ENCODE measurements at regions not wholly inside any gene's neighbourhood (a gene's known extent, or its start where the extent isn't known, plus 50 kb on each side); places are given as distances from the start of the nearest gene placed in this dataset.

DNA sequence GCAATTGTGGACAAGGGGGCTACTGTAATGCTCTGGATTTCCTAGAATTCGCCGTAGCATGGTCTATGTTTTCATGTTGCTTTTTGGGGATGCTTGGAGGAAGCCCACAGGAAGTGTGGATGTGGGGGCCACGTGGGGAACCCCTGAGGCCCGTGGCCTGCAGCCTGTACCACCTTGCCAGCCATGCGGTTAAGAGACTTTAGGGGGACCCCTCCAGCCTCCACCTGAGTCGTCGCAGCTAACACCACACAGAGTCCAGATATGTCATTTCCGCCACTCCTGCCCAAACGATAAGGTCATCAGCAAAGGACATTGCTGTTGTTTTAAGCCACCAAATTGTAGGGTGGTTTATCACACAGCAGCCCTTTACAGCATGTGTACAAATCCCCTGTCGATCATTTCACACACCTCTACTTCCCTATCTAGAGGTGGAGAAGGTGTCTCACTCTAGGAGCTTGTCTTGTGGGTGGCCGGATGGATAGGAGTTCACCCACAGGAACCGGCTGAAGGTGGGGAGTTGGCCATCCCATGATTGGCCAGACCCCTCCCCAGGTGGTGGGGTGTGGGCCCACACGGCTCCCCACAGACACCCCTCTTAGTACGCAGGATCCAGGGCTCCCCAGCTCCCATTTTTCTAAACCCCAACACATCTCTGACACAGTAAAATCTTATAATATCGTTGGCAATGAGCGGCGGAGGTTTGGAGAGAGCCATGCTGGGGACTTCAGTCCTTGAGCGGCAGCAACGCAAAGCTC is 226.7 kb downstream of the TEX29 start:
- no peak overlapping the region for H3K4me3 Mint-ChIP-seq
- H3K36me3 Mint-ChIP-seq (ENCODE audit: low read depth), result no peaks in the 10 kb centered on the region
- H3K27me3 Mint-ChIP-seq, result no peaks in the 10 kb centered on the region
- H3K27ac Mint-ChIP-seq, result no peak overlapping the region
- no peaks in the 10 kb centered on the region for H3K4me1 Mint-ChIP-seq (ENCODE audit: low read depth)
- peaks cover 7% of the 10 kb centered on the region for H3K9me3 Mint-ChIP-seq

DNA sequence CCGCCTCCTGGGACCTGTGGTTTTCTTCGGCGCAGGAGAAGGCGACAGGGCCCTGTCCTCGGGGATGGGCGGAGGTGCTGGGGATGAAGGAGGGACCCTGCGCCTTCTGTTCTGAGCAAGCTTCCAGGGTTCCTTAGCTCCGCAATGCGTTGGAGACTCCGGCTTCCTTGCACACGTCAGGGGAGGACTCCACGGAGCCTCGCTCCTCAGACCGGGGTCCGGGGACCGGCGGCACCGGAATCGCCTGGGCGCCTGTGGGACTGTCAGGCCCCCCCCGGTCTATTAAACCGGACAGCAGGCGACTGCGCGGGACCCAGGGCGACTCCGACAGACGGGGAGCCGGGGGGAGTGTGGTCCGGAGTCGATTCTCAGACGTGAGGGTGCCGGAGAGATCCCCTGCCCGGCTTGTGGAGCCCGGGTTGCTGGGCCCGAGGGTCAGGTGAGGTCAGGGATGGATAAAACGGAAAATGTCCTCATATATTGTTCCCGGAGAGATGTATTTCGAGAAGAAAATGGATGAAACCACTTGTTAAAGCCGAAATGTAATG is 227.4 kb downstream of the TEX29 start:
- no peaks in the 10 kb centered on the region for H3K36me3 Mint-ChIP-seq (ENCODE audit: low read depth)
- no peaks in the 10 kb centered on the region for H3K4me1 Mint-ChIP-seq (ENCODE audit: low read depth)
- H3K4me3 Mint-ChIP-seq, result no peak overlapping the region
- H3K27me3 Mint-ChIP-seq, result no peaks in the 10 kb centered on the region
- H3K27ac Mint-ChIP-seq, result no peak overlapping the region
- H3K9me3 Mint-ChIP-seq, result peaks cover 7% of the 10 kb centered on the region

GRCh38 chr13:111548301-111548700 is 227.9 kb downstream of the TEX29 start:
- no peaks in the 10 kb centered on the region for H3K4me1 Mint-ChIP-seq (ENCODE audit: low read depth)
- H3K27ac Mint-ChIP-seq, result no peak overlapping the region
- peaks cover 7% of the 10 kb centered on the region for H3K9me3 Mint-ChIP-seq
- no peak overlapping the region for H3K4me3 Mint-ChIP-seq
- no peaks in the 10 kb centered on the region for H3K27me3 Mint-ChIP-seq
- H3K36me3 Mint-ChIP-seq (ENCODE audit: low read depth), result no peaks in the 10 kb centered on the region

DNA sequence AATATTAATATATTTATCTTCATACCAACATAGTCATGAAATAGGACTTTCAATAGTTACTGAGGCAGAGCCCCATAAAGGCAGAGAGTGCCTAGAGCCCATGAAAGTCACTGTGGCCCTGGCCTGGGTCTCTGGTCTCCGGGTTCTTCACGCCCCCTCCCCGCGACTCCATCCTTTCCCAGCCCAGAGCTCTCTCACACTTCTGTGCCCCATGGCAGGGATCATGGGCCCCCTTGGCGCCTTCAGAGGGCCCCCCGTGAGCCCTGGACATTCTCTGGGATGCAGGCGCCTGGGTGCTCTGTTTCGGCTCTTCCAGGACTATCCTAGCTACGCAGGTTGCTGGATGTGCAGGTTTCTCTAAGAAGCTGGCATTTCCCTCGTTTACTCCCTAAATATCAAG is 228.4 kb downstream of the TEX29 start:
- Mint-ChIP-seq H3K27ac (no peak overlapping the region), H3K36me3 (ENCODE audit: low read depth) (no peaks in the 10 kb centered on the region), H3K4me1 (ENCODE audit: low read depth) (no peaks in the 10 kb centered on the region), H3K9me3 (peaks cover 7% of the 10 kb centered on the region), H3K4me3 (no peak overlapping the region), H3K27me3 (no peaks in the 10 kb centered on the region)

- H3K27me3 Mint-ChIP-seq, result no peaks in the 10 kb centered on the region
- peaks cover under 1% of the 10 kb centered on the region for H3K9me3 Mint-ChIP-seq
- no peaks in the 10 kb centered on the region for H3K36me3 Mint-ChIP-seq (ENCODE audit: low read depth)
- no peak overlapping the region for H3K27ac Mint-ChIP-seq
- no peaks in the 10 kb centered on the region for H3K4me1 Mint-ChIP-seq (ENCODE audit: low read depth)
- no peak overlapping the region for H3K4me3 Mint-ChIP-seq
Measured at GRCh38 chr13:111549464-111549863, 229.0 kb downstream of the TEX29 start.

DNA sequence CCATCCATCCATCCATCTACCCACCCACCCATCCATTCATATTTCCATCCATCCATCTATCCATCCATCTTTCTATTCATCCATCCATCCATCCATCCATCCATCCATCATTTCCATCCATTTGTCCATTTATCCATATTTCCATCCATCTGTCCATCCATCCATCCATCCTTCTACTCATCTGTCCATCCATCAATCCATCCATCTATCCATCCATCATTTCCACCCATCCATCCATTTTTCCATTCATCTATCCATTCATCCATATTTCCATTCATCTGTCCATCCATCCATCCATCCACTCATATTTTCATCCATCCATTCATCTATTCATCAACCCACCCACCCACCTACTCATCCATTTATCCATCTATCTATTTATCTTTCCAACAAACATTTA is 229.6 kb downstream of the TEX29 start:
- no peaks in the 10 kb centered on the region for H3K4me1 Mint-ChIP-seq (ENCODE audit: low read depth)
- H3K27ac Mint-ChIP-seq, result no peak overlapping the region
- no peak overlapping the region for H3K4me3 Mint-ChIP-seq
- no peaks in the 10 kb centered on the region for H3K36me3 Mint-ChIP-seq (ENCODE audit: low read depth)
- no peaks in the 10 kb centered on the region for H3K9me3 Mint-ChIP-seq
- no peaks in the 10 kb centered on the region for H3K27me3 Mint-ChIP-seq

DNA sequence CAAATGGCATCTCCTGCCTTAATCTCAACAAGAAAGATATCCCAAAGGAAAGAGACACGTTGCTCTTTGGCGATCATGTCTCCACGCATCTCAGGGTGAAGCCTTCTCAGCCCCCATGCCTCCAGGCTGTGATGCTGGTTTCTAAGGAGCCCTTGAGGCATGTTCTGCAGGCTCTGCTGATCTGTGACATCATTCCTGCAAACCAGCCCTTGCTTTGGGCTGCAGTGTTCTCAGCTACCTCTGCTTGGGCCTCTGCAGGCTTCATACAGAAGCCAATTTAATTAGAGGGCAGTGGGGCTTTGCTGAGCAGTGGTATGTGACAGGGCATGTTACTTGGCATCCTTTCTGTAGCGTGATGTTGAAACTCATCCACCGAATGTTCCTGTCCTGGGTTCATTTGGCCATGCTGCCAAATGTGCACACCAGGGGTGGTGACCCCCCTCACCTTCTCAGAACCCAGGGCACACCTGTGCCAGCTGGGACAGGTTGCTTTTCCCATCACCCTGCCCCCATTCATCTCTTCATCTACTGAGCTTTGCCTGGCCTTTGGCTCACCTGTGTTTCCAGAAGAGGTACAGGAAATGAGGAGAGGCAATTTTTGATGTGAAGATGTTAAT is 230.9 kb downstream of the TEX29 start:
- H3K9me3 Mint-ChIP-seq, result no peaks in the 10 kb centered on the region
- H3K36me3 Mint-ChIP-seq (ENCODE audit: low read depth), result no peaks in the 10 kb centered on the region
- no peaks in the 10 kb centered on the region for H3K4me1 Mint-ChIP-seq (ENCODE audit: low read depth)
- H3K4me3 Mint-ChIP-seq, result no peak overlapping the region
- peaks cover 4% of the 10 kb centered on the region for H3K27me3 Mint-ChIP-seq
- no peak overlapping the region for H3K27ac Mint-ChIP-seq

DNA sequence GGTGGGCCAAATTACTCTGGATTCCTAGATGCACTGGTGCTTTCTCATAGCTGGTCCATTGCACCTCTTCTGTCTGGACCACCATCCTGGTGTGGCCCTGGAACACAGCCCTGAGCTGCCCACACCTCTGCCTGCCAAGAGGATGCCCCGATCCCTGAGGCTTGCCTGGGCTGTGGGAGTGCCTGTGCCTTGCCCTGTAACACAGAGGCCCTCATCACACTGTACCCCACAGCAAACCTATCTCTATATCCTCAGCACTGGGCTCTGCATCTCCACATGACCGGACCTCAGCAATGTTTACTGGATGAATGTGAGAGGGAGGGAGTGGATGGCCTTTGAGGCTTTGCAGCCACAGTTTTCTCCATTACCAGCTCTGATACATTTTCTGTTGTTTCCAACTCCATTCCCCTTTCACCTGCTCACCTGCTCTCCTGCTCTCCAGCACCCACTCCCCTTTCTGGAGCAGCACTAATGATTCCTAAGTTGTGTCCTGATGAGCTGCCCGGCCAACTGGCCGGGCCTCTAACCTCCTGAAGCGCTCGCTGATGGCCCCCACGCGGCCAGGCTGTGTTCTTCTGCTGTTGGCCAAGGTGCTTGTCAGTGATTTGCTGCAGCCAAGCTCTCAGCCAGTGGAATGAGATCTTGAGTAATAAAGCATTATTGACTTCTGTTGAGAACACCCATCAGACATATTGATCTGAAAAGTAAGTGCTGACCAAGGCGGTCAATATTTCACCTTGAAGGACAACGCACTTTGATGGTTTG is 232.6 kb downstream of the TEX29 start:
- Mint-ChIP-seq H3K4me1 (ENCODE audit: low read depth) (no peaks in the 10 kb centered on the region), H3K27ac (no peak overlapping the region), H3K27me3 (peaks cover 4% of the 10 kb centered on the region), H3K9me3 (no peaks in the 10 kb centered on the region), H3K36me3 (ENCODE audit: low read depth) (no peaks in the 10 kb centered on the region), H3K4me3 (no peak overlapping the region)

DNA sequence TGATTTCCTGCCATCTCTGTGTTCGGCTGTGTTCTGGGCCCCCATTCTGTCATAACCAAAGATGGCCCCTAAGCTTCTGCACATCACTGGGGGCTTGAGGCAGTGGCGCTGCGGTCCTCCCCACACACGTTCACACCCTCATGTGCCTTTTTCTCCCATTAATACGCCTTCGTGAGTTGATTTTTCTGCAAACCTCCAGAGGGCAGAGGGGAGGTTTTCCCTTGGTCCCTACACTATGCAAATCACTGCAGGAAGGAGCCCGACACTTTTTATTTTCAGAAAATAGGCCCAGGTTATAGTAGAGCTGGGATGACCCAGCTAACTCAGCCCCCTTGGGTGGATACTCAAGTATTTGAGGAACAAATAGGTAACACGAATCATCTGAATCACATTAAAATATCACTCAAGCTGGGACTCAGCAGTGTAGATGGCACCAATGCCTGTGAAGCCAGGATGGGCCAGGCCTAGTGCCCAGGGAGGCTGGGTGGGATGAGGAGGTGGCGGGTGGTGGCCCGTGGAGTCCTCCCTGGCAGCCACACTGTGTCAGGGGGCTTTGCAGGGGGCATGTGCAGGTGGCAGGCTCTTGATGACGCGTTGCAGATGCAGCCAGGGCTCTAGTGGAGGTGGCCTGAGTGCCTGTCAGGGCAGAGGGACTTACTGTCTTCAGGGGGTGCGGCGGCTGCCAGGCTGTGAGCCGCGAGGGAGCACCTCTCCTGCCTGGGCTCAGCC is 234.3 kb downstream of the TEX29 start:
- no peak overlapping the region for H3K27ac Mint-ChIP-seq
- H3K27me3 Mint-ChIP-seq, result peaks cover 7% of the 10 kb centered on the region
- no peaks in the 10 kb centered on the region for H3K4me1 Mint-ChIP-seq (ENCODE audit: low read depth)
- no peaks in the 10 kb centered on the region for H3K36me3 Mint-ChIP-seq (ENCODE audit: low read depth)
- H3K9me3 Mint-ChIP-seq, result no peaks in the 10 kb centered on the region
- H3K4me3 Mint-ChIP-seq, result no peak overlapping the region

- H3K27ac Mint-ChIP-seq, result no peak overlapping the region
- H3K27me3 Mint-ChIP-seq, result peaks cover 7% of the 10 kb centered on the region
- H3K4me1 Mint-ChIP-seq (ENCODE audit: low read depth), result no peaks in the 10 kb centered on the region
- H3K9me3 Mint-ChIP-seq, result no peaks in the 10 kb centered on the region
- H3K4me3 Mint-ChIP-seq, result no peak overlapping the region
- H3K36me3 Mint-ChIP-seq (ENCODE audit: low read depth), result no peaks in the 10 kb centered on the region
Measured at GRCh38 chr13:111555268-111555808, 234.9 kb downstream of the TEX29 start.

- Mint-ChIP-seq H3K4me3 (no peak overlapping the region), H3K27me3 (peaks cover 7% of the 10 kb centered on the region), H3K36me3 (ENCODE audit: low read depth) (no peaks in the 10 kb centered on the region), H3K27ac (no peak overlapping the region), H3K9me3 (no peaks in the 10 kb centered on the region), H3K4me1 (ENCODE audit: low read depth) (no peaks in the 10 kb centered on the region)
Measured at GRCh38 chr13:111555903-111556302, 235.5 kb downstream of the TEX29 start.

DNA sequence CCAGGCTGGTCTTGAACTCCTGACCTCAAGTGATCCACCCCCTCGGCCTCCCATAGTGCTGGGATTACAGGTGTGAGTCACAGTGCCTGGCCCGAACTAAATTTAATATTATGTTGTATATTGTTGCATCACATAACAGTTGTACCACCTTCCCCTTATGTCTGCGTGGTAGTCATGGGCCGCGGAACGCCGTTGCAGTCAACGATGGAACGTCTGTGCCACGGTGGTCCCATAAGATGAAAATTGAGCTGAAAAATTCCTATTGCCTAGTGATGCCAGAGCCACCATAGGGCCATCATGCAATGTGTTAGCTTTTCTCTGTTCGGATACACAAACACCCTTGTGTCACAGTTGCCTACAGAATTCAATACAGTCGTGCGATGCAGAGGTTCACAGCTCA is 236.1 kb downstream of the TEX29 start:
- H3K4me3 Mint-ChIP-seq, result no peak overlapping the region
- H3K9me3 Mint-ChIP-seq, result no peaks in the 10 kb centered on the region
- peaks cover 8% of the 10 kb centered on the region for H3K27me3 Mint-ChIP-seq
- H3K36me3 Mint-ChIP-seq (ENCODE audit: low read depth), result no peaks in the 10 kb centered on the region
- no peak overlapping the region for H3K27ac Mint-ChIP-seq
- H3K4me1 Mint-ChIP-seq (ENCODE audit: low read depth), result no peaks in the 10 kb centered on the region

DNA sequence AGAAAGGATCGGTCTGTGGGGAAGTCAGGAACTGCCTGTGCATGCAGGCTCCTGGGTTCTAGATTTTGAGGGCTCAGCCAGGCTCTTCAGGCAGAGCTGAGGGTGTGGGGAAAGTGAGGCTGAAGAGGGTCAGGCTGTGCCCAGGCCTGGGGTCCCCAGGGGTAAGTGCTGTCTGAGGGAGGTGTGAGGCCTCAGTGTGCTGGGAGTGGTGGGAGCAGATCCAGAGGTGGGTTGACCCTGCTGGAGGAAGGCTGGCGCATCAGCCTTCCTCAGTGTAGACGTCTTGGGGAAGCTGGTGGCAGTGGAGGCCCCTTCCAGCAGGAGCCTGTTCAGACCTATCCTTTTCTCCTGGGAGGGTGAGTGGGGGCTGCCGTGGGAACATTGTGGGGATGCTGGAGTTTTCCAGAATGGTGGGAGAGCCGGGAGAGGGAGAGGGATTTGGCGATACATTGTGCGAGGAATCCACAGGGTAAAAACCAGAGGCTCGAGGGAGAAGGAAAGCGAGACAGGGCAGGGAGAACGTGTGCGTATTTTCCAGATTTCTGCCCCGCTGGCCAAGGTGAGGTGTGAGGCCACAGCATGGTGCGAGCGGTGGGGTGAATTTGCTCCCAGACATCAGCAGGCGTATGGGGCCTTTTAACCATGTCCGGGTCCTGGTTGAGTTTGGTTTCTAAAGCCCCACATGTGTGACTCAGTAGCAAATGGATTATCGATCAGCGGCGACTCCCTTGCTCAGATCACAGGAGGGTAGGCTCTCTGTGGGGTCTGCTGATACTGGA is 237.7 kb downstream of the TEX29 start:
- Mint-ChIP-seq H3K27me3 (peaks cover 11% of the 10 kb centered on the region), H3K4me1 (ENCODE audit: low read depth) (no peaks in the 10 kb centered on the region), H3K9me3 (no peaks in the 10 kb centered on the region), H3K4me3 (no peak overlapping the region), H3K27ac (no peak overlapping the region), H3K36me3 (ENCODE audit: low read depth) (no peaks in the 10 kb centered on the region)

- no peak overlapping the region for H3K27ac Mint-ChIP-seq
- peaks cover 11% of the 10 kb centered on the region for H3K27me3 Mint-ChIP-seq
- H3K9me3 Mint-ChIP-seq, result no peaks in the 10 kb centered on the region
- H3K4me1 Mint-ChIP-seq (ENCODE audit: low read depth), result no peaks in the 10 kb centered on the region
- no peaks in the 10 kb centered on the region for H3K36me3 Mint-ChIP-seq (ENCODE audit: low read depth)
- no peak overlapping the region for H3K4me3 Mint-ChIP-seq
Measured at GRCh38 chr13:111558700-111559088, 238.3 kb downstream of the TEX29 start.

Measured in stimulated activated naive CD8-positive, alpha-beta T cell treated with anti-CD3 and anti-CD28 coated beads, Interleukin-15, Interleukin-2, amounts not matched to agents 100 ng/mL and 50 ng/mL, for 24 hours (primary cell).